Epithelial cell of proximal tubule (primary cell): ENCODE measurements at regions not wholly inside any gene's neighbourhood (a gene's known extent, or its start where the extent isn't known, plus 50 kb on each side); places are given as distances from the start of the nearest gene placed in this dataset.

ENCODE experiments used
- DNase-seq: peaks from one replicate; pipeline ENCODE4 v3.0.0-alpha.2; 2011; ENCODE audit warnings: low read depth
- H3K4me3 ChIP-seq: 2 replicates; pipeline ENCODE4 v1.5.1; 2011; ENCODE audit warnings: low read depth, mild to moderate bottlenecking, low read length
- TF ChIP-seq, protein P1 (sequence below): conservative IDR thresholded peaks from 2 replicates; pipeline ENCODE4 v1.5.1; 2012; ENCODE audit warnings: low read depth, mild to moderate bottlenecking, low read length

- TF ChIP-seq, protein P1, sequence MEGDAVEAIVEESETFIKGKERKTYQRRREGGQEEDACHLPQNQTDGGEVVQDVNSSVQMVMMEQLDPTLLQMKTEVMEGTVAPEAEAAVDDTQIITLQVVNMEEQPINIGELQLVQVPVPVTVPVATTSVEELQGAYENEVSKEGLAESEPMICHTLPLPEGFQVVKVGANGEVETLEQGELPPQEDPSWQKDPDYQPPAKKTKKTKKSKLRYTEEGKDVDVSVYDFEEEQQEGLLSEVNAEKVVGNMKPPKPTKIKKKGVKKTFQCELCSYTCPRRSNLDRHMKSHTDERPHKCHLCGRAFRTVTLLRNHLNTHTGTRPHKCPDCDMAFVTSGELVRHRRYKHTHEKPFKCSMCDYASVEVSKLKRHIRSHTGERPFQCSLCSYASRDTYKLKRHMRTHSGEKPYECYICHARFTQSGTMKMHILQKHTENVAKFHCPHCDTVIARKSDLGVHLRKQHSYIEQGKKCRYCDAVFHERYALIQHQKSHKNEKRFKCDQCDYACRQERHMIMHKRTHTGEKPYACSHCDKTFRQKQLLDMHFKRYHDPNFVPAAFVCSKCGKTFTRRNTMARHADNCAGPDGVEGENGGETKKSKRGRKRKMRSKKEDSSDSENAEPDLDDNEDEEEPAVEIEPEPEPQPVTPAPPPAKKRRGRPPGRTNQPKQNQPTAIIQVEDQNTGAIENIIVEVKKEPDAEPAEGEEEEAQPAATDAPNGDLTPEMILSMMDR: peak; percentile 82
- no peak for DNase-seq
- no peak overlapping the region for H3K4me3 ChIP-seq
These were observed 77.7 kb downstream of the OTUD1 start for GRCh38 chr10:23516530-23516929.

DNA sequence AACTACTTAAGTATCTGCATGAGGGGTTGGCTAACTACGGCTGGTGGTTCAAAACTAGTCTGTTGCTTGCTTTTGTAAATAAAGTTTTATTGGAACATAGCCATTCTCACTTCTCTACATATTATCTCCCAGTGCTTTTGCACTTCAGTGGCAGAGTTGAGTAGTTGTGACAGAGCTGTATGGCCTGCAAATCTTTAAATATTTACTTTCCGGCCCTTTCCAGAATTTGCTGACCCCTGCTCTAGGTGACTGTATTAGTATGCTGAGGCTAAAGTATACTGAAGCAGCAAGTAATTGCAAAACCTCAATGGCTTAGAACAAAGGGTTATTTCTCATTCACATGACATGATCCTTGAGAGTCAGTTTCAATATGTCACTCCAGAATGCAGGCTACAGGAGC, 78.3 kb downstream of the OTUD1 start:
- no peak overlapping the region for H3K4me3 ChIP-seq
- no peak for DNase-seq
- TF ChIP-seq, protein P1: no peak

GRCh38 chr10:23521735-23522134, 82.9 kb downstream of the OTUD1 start:
- no peak overlapping the region for H3K4me3 ChIP-seq
- TF ChIP-seq, protein P1: no peak
- no peak for DNase-seq

- no peak overlapping the region for H3K4me3 ChIP-seq
- TF ChIP-seq, protein P1: no peak
- no peak for DNase-seq
These were observed 83.5 kb downstream of the OTUD1 start for GRCh38 chr10:23522345-23522744.

DNA sequence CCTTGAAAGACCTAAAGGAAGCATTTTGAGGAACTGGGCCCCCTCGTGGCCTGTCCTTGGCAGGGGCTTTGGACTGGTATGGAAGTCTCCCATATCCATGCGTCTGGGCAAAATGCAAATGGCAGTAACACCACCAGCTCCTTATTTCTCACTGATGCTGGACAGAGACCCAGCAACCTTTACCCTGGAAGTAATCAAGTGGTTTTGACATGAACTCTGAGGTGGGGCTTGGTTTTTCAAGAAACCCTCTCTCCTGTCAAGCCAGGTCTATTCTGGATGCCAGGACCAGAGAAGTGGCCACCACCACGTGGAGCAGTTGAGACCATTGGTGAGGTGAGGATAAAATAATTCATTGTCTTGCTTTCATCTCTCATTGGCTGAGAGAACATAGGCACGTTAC, 84.4 kb downstream of the OTUD1 start:
- H3K4me3 ChIP-seq: no peak overlapping the region
- TF ChIP-seq, protein P1: no peak
- no peak for DNase-seq

GRCh38 chr10:23525406-23525805, 86.5 kb downstream of the OTUD1 start:
- TF ChIP-seq, protein P1: peak; percentile 72
- no peak overlapping the region for H3K4me3 ChIP-seq
- DNase-seq: no peak

GRCh38 chr10:23528419-23528818, 89.5 kb downstream of the OTUD1 start:
- TF ChIP-seq, protein P1: no peak
- no peak overlapping the region for H3K4me3 ChIP-seq
- no peak for DNase-seq
